SKM-1 (cell line): ENCODE measurements at regions not wholly inside any gene's neighbourhood (a gene's known extent, or its start where the extent isn't known, plus 50 kb on each side); places are given as distances from the start of the nearest gene placed in this dataset.
A peak's percentile ranks its signal among the peaks of the same experiment; 100 is the strongest.
"Not testable (repeated sequence)": the region's sequence is repeated elsewhere in the genome, so short reads cannot be mapped to it uniquely, and the experiment has no call there.

Experiments
- DNase-seq: peaks from one replicate; lab custom pipeline; 2025; ENCODE audit not compliant: unreplicated experiment; lab: John Stamatoyannopoulos, UW

GRCh38 chr10:63077800-63078199 is 55.3 kb upstream of the NRBF2 start:
- DNase-seq = no peak

GRCh38 chr10:63072951-63073350 is 60.2 kb upstream of the NRBF2 start:
- no peak for DNase-seq

GRCh38 chr10:63071145-63071544 is 62.0 kb upstream of the NRBF2 start:
- DNase-seq = no peak

- DNase-seq = no peak
Measured at GRCh38 chr10:63069318-63069717, 63.8 kb upstream of the NRBF2 start.

GRCh38 chr10:63068246-63068645 is 64.9 kb upstream of the NRBF2 start:
- peak; percentile 28 for DNase-seq

- no peak for DNase-seq
Measured at GRCh38 chr10:63066606-63067005, 66.5 kb upstream of the NRBF2 start.

- DNase-seq = no peak
Measured at GRCh38 chr10:63064706-63065105, 68.4 kb upstream of the NRBF2 start.

- DNase-seq = no peak
Measured at GRCh38 chr10:63058236-63058635, 74.9 kb upstream of the NRBF2 start.

- no peak for DNase-seq
Measured at GRCh38 chr10:63057509-63057908, 75.6 kb upstream of the NRBF2 start.

- DNase-seq = no peak
Measured at GRCh38 chr10:63055705-63056104, 77.4 kb upstream of the NRBF2 start.

GRCh38 chr10:63054889-63055611 is 78.1 kb upstream of the NRBF2 start:
- no peak for DNase-seq

- DNase-seq = no peak
Measured at GRCh38 chr10:63052083-63052482, 81.0 kb upstream of the NRBF2 start.

- DNase-seq = no peak
Measured at GRCh38 chr10:63042256-63042655, 90.9 kb upstream of the NRBF2 start.

GRCh38 chr10:63033616-63034185 is 99.4 kb upstream of the NRBF2 start:
- not testable (repeated sequence) for DNase-seq

- DNase-seq = no peak
Measured at GRCh38 chr10:63030536-63030935, 102.6 kb upstream of the NRBF2 start.

GRCh38 chr10:63027531-63027930 is 105.6 kb upstream of the NRBF2 start:
- DNase-seq = no peak

- no peak for DNase-seq
Measured at GRCh38 chr10:63021225-63021624, 111.9 kb upstream of the NRBF2 start.

GRCh38 chr10:63013755-63014154 is 119.4 kb upstream of the NRBF2 start:
- DNase-seq = no peak

- DNase-seq = no peak
Measured at GRCh38 chr10:63012623-63013022, 120.5 kb upstream of the NRBF2 start.

GRCh38 chr10:63010203-63010602 is 122.9 kb upstream of the NRBF2 start:
- DNase-seq = no peak

GRCh38 chr10:63008491-63008890 is 124.6 kb upstream of the NRBF2 start:
- no peak for DNase-seq

GRCh38 chr10:63007112-63007511 is 126.0 kb upstream of the NRBF2 start:
- no peak for DNase-seq

GRCh38 chr10:63005246-63005645 is 127.9 kb upstream of the NRBF2 start:
- no peak for DNase-seq
